ENCODE measurements at regions not wholly inside any gene's neighbourhood (a gene's known extent, or its start where the extent isn't known, plus 50 kb on each side); places are given as distances from the start of the nearest gene placed in this dataset.

DNA sequence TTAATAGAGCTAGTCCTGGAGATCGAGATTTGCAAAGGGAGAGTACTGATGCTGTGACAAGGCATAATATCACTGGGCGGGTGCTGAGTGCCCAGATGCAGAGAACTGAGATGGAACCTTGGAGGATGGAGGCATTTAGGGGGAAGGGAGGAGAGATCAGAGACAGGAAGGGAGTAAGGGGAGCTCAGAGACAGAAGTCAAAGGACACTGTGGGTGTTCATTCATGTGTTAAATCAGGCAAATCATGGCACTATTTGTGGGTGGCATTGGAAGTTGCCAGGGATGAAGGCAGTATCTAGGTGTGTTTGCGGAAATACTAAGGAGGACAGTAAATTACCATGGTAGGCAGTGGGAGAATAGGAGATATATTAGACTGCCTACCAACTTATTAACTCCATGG, 135.0 kb downstream of the RBM46 start:
- no peak overlapping the region for H3K9ac ChIP-seq (ENCODE audit: low read length)
- H4K20me1 ChIP-seq (ENCODE audit: insufficient read depth) = no peaks in the 10 kb centered on the region
- ATAC-seq = no peak
- no peaks in the 10 kb centered on the region for H3K4me1 ChIP-seq (ENCODE audit: control insufficient read depth in 1 of 2, insufficient read depth in 2 of 2, low read length in 2 of 2)
- no peak for DNase-seq (ENCODE audit: low read depth, low spot score)
- no peak overlapping the region for H3K27ac ChIP-seq (ENCODE audit: low read depth, low read length)
- H3K9me3 ChIP-seq (ENCODE audit: control insufficient read depth in 1 of 2, insufficient read depth in 1 of 2, low read depth in 1 of 2, low read length in 2 of 2) = no peaks in the 10 kb centered on the region
- ChIA-PET RAD21 (ENCODE audit: low non-redundant PET in 1 of 2, low total read pairs in 2 of 2, uncharacterized antibody in 2 of 2, unreplicated experiment in 2 of 2) (no interaction called here), CTCF (no interaction called here), POLR2A (no interaction called here)
- H3K79me2 ChIP-seq (ENCODE audit: insufficient read depth, low read length) = no peaks in the 10 kb centered on the region
- H3K27me3 ChIP-seq (ENCODE audit: insufficient read depth, low read length) = no peaks in the 10 kb centered on the region
- H3K4me3 ChIP-seq (replicated peaks in 1 of 2; ENCODE audit: low read depth in 1 of 2, low read length in 2 of 2) = no peak overlapping the region
- no peaks in the 10 kb centered on the region for H3K9me2 ChIP-seq (ENCODE audit: insufficient read depth)
- TF ChIP-seq, protein P1, sequence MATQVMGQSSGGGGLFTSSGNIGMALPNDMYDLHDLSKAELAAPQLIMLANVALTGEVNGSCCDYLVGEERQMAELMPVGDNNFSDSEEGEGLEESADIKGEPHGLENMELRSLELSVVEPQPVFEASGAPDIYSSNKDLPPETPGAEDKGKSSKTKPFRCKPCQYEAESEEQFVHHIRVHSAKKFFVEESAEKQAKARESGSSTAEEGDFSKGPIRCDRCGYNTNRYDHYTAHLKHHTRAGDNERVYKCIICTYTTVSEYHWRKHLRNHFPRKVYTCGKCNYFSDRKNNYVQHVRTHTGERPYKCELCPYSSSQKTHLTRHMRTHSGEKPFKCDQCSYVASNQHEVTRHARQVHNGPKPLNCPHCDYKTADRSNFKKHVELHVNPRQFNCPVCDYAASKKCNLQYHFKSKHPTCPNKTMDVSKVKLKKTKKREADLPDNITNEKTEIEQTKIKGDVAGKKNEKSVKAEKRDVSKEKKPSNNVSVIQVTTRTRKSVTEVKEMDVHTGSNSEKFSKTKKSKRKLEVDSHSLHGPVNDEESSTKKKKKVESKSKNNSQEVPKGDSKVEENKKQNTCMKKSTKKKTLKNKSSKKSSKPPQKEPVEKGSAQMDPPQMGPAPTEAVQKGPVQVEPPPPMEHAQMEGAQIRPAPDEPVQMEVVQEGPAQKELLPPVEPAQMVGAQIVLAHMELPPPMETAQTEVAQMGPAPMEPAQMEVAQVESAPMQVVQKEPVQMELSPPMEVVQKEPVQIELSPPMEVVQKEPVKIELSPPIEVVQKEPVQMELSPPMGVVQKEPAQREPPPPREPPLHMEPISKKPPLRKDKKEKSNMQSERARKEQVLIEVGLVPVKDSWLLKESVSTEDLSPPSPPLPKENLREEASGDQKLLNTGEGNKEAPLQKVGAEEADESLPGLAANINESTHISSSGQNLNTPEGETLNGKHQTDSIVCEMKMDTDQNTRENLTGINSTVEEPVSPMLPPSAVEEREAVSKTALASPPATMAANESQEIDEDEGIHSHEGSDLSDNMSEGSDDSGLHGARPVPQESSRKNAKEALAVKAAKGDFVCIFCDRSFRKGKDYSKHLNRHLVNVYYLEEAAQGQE (IDR thresholded peaks at IDR 0.05; ENCODE audit: low read depth) = no peak
- TF ChIP-seq CBX3 (IDR thresholded peaks at IDR 0.05; ENCODE audit: low read depth) (no peak), CEBPB (IDR thresholded peaks at IDR 0.05; ENCODE audit: low read depth) (no peak), ZNF274 (IDR thresholded peaks at IDR 0.05; ENCODE audit: low read depth, low read length) (no peak)
- TF ChIP-seq, protein P2, sequence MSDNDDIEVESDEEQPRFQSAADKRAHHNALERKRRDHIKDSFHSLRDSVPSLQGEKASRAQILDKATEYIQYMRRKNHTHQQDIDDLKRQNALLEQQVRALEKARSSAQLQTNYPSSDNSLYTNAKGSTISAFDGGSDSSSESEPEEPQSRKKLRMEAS (IDR thresholded peaks at IDR 0.05) = no peak
- H3K4me2 ChIP-seq (ENCODE audit: low read length) = no peak overlapping the region
- intact Hi-C loops (cut with micrococcal nuclease) = no loop called here
- BruUV-seq (replicated peaks) = no TSS peak
- H2AFZ ChIP-seq (ENCODE audit: low read depth, low read length, poor library complexity, severe bottlenecking) = no peak overlapping the region
- no peaks in the 10 kb centered on the region for H3K36me3 ChIP-seq (ENCODE audit: control insufficient read depth in 1 of 2, insufficient read depth in 2 of 2, low read length in 2 of 2)

DNA sequence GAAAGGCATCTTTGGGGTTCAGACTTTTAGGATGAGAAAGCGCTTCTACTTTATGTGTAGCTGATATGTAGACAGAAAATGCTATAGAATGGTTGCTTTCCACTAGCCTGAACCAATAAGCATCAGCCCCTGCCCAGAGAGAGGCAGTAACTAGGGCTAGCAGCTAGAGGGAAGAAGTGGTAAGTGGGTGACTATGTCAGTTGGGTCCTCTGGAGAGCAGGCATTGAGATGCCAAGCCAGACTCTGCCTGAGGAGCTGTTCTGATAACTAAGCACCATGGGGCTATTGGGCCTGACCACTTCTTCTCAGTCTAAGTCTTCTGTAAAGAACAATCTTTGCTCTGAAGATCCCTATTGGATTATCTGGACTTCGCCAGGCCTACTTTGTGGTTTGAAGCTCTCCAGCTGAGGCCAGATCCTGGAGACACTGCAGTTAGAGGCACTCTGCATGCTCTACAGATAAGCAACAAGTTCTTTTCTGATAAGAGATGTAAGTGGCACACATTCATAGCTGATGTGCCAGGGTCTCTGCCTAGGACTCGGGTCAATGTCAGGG, 146.1 kb downstream of the RBM46 start:
- no peaks in the 10 kb centered on the region for H3K79me2 ChIP-seq (ENCODE audit: insufficient read depth, low read length)
- no peaks in the 10 kb centered on the region for H4K20me1 ChIP-seq (ENCODE audit: insufficient read depth)
- H3K36me3 ChIP-seq (ENCODE audit: control insufficient read depth in 1 of 2, insufficient read depth in 2 of 2, low read length in 2 of 2) = no peaks in the 10 kb centered on the region
- intact Hi-C loops (cut with micrococcal nuclease) = loop anchor here (5.0 kb wide), 1 partner anchor 375 kb away; the partner anchor contains the start of gene PLRG1
- DNase-seq (ENCODE audit: low read depth, low spot score) = no peak
- H3K4me2 ChIP-seq (ENCODE audit: low read length) = no peak overlapping the region
- ChIA-PET CTCF (interaction anchor here (4.5 kb wide), 1 partner anchor 121 kb away, joined by 62 read pairs; no protein-coding TSS in a partner anchor), RAD21 (ENCODE audit: low non-redundant PET in 1 of 2, low total read pairs in 2 of 2, uncharacterized antibody in 2 of 2, unreplicated experiment in 2 of 2) (interaction anchor here in 1 of 2 experiments (1.8 kb wide), 1 partner anchor 120 kb away, joined by 8 read pairs; no protein-coding TSS in a partner anchor), POLR2A (no interaction called here)
- TF ChIP-seq CBX3 (IDR thresholded peaks at IDR 0.05; ENCODE audit: low read depth) = no peak
- no peak for TF ChIP-seq ZNF274 (IDR thresholded peaks at IDR 0.05; ENCODE audit: low read depth, low read length)
- H3K9me3 ChIP-seq (ENCODE audit: control insufficient read depth in 1 of 2, insufficient read depth in 1 of 2, low read depth in 1 of 2, low read length in 2 of 2) = peaks cover 0 to 1% of the 10 kb centered on the region in 2 experiments; a peak in 1 of 4 replicates
- H3K4me1 ChIP-seq (ENCODE audit: control insufficient read depth in 1 of 2, insufficient read depth in 2 of 2, low read length in 2 of 2) = no peaks in the 10 kb centered on the region
- no peak for ATAC-seq
- no peak overlapping the region for H3K9ac ChIP-seq (ENCODE audit: low read length)
- H3K4me3 ChIP-seq (replicated peaks in 1 of 2; ENCODE audit: low read depth in 1 of 2, low read length in 2 of 2) = no peak overlapping the region
- H3K27me3 ChIP-seq (ENCODE audit: insufficient read depth, low read length) = no peaks in the 10 kb centered on the region
- no peaks in the 10 kb centered on the region for H3K9me2 ChIP-seq (ENCODE audit: insufficient read depth)
- H2AFZ ChIP-seq (ENCODE audit: low read depth, low read length, poor library complexity, severe bottlenecking) = no peak overlapping the region
- BruUV-seq (replicated peaks) = no TSS peak
- no peak overlapping the region for H3K27ac ChIP-seq (ENCODE audit: low read depth, low read length)

Measured in HCT116 (cell line).